ENCODE measurements at regions not wholly inside any gene's neighbourhood (a gene's known extent, or its start where the extent isn't known, plus 50 kb on each side); places are given as distances from the start of the nearest gene placed in this dataset.
A peak's percentile ranks its signal among the peaks of the same experiment; 100 is the strongest.

GRCh38 chr10:83144461-83144860 lies 994.8 kb upstream of the GHITM start:
- Histone ChIP-seq H4K91ac (ENCODE audit: low read depth, low read length) (no peak overlapping the region), H4K12ac (ENCODE audit: low read depth, low read length) (no peak overlapping the region), H3K23ac (ENCODE audit: low read length) (no peak overlapping the region), H2BK5ac (ENCODE audit: low read depth, low read length, poor library complexity) (no peak overlapping the region), H2BK120ac (ENCODE audit: insufficient read depth, low read length, poor library complexity) (no peak overlapping the region), H3K4me2 (ENCODE audit: low read length) (no peak overlapping the region), H3K18ac (ENCODE audit: low read length) (no peak overlapping the region), H3K27ac (ENCODE audit: low read depth, low read length) (no peak overlapping the region), H3K4ac (ENCODE audit: low read depth, low read length) (no peak overlapping the region), H3K9me3 (ENCODE audit: insufficient read depth, low read depth, low read length) (no peaks in the 10 kb centered on the region), H3K79me1 (ENCODE audit: low read length) (no peaks in the 10 kb centered on the region), H3K4me3 (ENCODE audit: low read depth, low read length) (no peak overlapping the region), H3K36me3 (ENCODE audit: control insufficient read depth in 1 of 2, insufficient read depth in 2 of 2, low read length in 2 of 2) (no peaks in the 10 kb centered on the region), H3K14ac (ENCODE audit: low read length) (no peak overlapping the region), H2AFZ (ENCODE audit: insufficient read depth, low read length, poor library complexity) (no peak overlapping the region), H4K8ac (ENCODE audit: low read depth, low read length) (no peak overlapping the region), H3K27me3 (ENCODE audit: insufficient read depth, low read length) (no peaks in the 10 kb centered on the region), H2BK12ac (ENCODE audit: low read length) (no peak overlapping the region), H3K9ac (ENCODE audit: low read length) (no peak overlapping the region), H2AK5ac (ENCODE audit: low read length) (no peak overlapping the region), H3K79me2 (ENCODE audit: control insufficient read depth, insufficient read depth, low read length, poor library complexity) (no peaks in the 10 kb centered on the region), H3K4me1 (ENCODE audit: control insufficient read depth in 1 of 2, insufficient read depth in 2 of 2, low read length in 2 of 2) (no peaks in the 10 kb centered on the region)
- DNase-seq, result no peak

GRCh38 chr10:83153714-83154113 lies 985.6 kb upstream of the GHITM start:
- no peak overlapping the region for H3K4ac ChIP-seq (ENCODE audit: low read depth, low read length)
- H3K18ac ChIP-seq (ENCODE audit: low read length), result no peak overlapping the region
- no peak overlapping the region for H4K8ac ChIP-seq (ENCODE audit: low read depth, low read length)
- no peak overlapping the region for H4K12ac ChIP-seq (ENCODE audit: low read depth, low read length)
- no peak overlapping the region for H2BK5ac ChIP-seq (ENCODE audit: low read depth, low read length, poor library complexity)
- no peaks in the 10 kb centered on the region for H3K36me3 ChIP-seq (ENCODE audit: control insufficient read depth in 1 of 2, insufficient read depth in 2 of 2, low read length in 2 of 2)
- no peak overlapping the region for H3K4me2 ChIP-seq (ENCODE audit: low read length)
- H3K9ac ChIP-seq (ENCODE audit: low read length), result no peak overlapping the region
- no peaks in the 10 kb centered on the region for H3K79me2 ChIP-seq (ENCODE audit: control insufficient read depth, insufficient read depth, low read length, poor library complexity)
- H3K14ac ChIP-seq (ENCODE audit: low read length), result no peak overlapping the region
- no peaks in the 10 kb centered on the region for H3K4me1 ChIP-seq (ENCODE audit: control insufficient read depth in 1 of 2, insufficient read depth in 2 of 2, low read length in 2 of 2)
- no peak overlapping the region for H3K4me3 ChIP-seq (ENCODE audit: low read depth, low read length)
- no peak overlapping the region for H2AK5ac ChIP-seq (ENCODE audit: low read length)
- H2AFZ ChIP-seq (ENCODE audit: insufficient read depth, low read length, poor library complexity), result no peak overlapping the region
- no peaks in the 10 kb centered on the region for H3K9me3 ChIP-seq (ENCODE audit: insufficient read depth, low read depth, low read length)
- no peak overlapping the region for H4K91ac ChIP-seq (ENCODE audit: low read depth, low read length)
- DNase-seq, result no peak
- no CpG with 5 or more reads among the region's 10 CpGs for WGBS (ENCODE audit: extremely low coverage, insufficient coverage, insufficient read length)
- no peaks in the 10 kb centered on the region for H3K79me1 ChIP-seq (ENCODE audit: low read length)
- no peak overlapping the region for H3K27ac ChIP-seq (ENCODE audit: low read depth, low read length)
- H2BK12ac ChIP-seq (ENCODE audit: low read length), result no peak overlapping the region
- no peak overlapping the region for H2BK120ac ChIP-seq (ENCODE audit: insufficient read depth, low read length, poor library complexity)
- H3K23ac ChIP-seq (ENCODE audit: low read length), result no peak overlapping the region
- H3K27me3 ChIP-seq (ENCODE audit: insufficient read depth, low read length), result no peaks in the 10 kb centered on the region

- DNase-seq, result no peak
- WGBS (ENCODE audit: extremely low coverage, insufficient coverage, insufficient read length), result no CpG with 5 or more reads among the region's 3 CpGs
- H3K4me2 ChIP-seq (ENCODE audit: low read length), result no peak overlapping the region
- no peak overlapping the region for H3K9ac ChIP-seq (ENCODE audit: low read length)
- no peaks in the 10 kb centered on the region for H3K9me3 ChIP-seq (ENCODE audit: insufficient read depth, low read depth, low read length)
- H3K79me2 ChIP-seq (ENCODE audit: control insufficient read depth, insufficient read depth, low read length, poor library complexity), result no peaks in the 10 kb centered on the region
- no peaks in the 10 kb centered on the region for H3K27me3 ChIP-seq (ENCODE audit: insufficient read depth, low read length)
- H4K12ac ChIP-seq (ENCODE audit: low read depth, low read length), result no peak overlapping the region
- no peak overlapping the region for H3K23ac ChIP-seq (ENCODE audit: low read length)
- no peak overlapping the region for H3K4ac ChIP-seq (ENCODE audit: low read depth, low read length)
- H3K18ac ChIP-seq (ENCODE audit: low read length), result no peak overlapping the region
- H2AFZ ChIP-seq (ENCODE audit: insufficient read depth, low read length, poor library complexity), result no peak overlapping the region
- no peak overlapping the region for H3K4me3 ChIP-seq (ENCODE audit: low read depth, low read length)
- H2BK12ac ChIP-seq (ENCODE audit: low read length), result no peak overlapping the region
- no peaks in the 10 kb centered on the region for H3K4me1 ChIP-seq (ENCODE audit: control insufficient read depth in 1 of 2, insufficient read depth in 2 of 2, low read length in 2 of 2)
- H3K27ac ChIP-seq (ENCODE audit: low read depth, low read length), result no peak overlapping the region
- H3K79me1 ChIP-seq (ENCODE audit: low read length), result no peaks in the 10 kb centered on the region
- H3K36me3 ChIP-seq (ENCODE audit: control insufficient read depth in 1 of 2, insufficient read depth in 2 of 2, low read length in 2 of 2), result no peaks in the 10 kb centered on the region
- no peak overlapping the region for H2BK5ac ChIP-seq (ENCODE audit: low read depth, low read length, poor library complexity)
- no peak overlapping the region for H2AK5ac ChIP-seq (ENCODE audit: low read length)
- H2BK120ac ChIP-seq (ENCODE audit: insufficient read depth, low read length, poor library complexity), result no peak overlapping the region
- H4K8ac ChIP-seq (ENCODE audit: low read depth, low read length), result no peak overlapping the region
- H4K91ac ChIP-seq (ENCODE audit: low read depth, low read length), result no peak overlapping the region
- H3K14ac ChIP-seq (ENCODE audit: low read length), result no peak overlapping the region
Measured at GRCh38 chr10:83164156-83164555, 975.2 kb upstream of the GHITM start.

DNA sequence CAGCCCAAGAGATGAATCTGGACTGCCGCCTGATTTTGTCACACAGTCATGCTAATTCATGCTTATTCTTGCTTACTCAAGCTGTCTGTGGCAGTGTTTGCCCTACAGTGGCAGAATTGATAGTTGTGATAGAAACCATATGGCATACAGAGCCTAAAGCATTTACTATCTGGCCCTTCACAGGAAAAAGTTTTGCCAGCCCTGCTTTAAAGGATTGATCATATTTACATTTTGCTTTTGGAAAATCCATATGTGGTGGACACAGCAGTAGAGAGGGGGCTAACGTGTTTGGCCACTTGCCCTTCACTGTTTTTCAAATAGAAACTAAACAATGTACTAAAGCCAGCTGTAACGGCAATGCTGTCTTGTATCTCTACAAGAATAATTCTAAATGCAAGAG lies 974.0 kb upstream of the GHITM start:
- peak overlapping the region; percentile 40 for H2BK12ac ChIP-seq (ENCODE audit: low read length)
- WGBS (ENCODE audit: extremely low coverage, insufficient coverage, insufficient read length), result no CpG with 5 or more reads among the region's 3 CpGs
- no peak overlapping the region for H3K4me2 ChIP-seq (ENCODE audit: low read length)
- H2AK5ac ChIP-seq (ENCODE audit: low read length), result no peak overlapping the region
- no peak overlapping the region for H3K23ac ChIP-seq (ENCODE audit: low read length)
- no peak overlapping the region for H4K91ac ChIP-seq (ENCODE audit: low read depth, low read length)
- no peak overlapping the region for H3K18ac ChIP-seq (ENCODE audit: low read length)
- no peak for DNase-seq
- no peak overlapping the region for H4K8ac ChIP-seq (ENCODE audit: low read depth, low read length)
- H3K36me3 ChIP-seq (ENCODE audit: control insufficient read depth in 1 of 2, insufficient read depth in 2 of 2, low read length in 2 of 2), result no peaks in the 10 kb centered on the region
- H3K9me3 ChIP-seq (ENCODE audit: insufficient read depth, low read depth, low read length), result no peaks in the 10 kb centered on the region
- no peak overlapping the region for H2BK5ac ChIP-seq (ENCODE audit: low read depth, low read length, poor library complexity)
- no peak overlapping the region for H3K14ac ChIP-seq (ENCODE audit: low read length)
- no peak overlapping the region for H3K27ac ChIP-seq (ENCODE audit: low read depth, low read length)
- H2BK120ac ChIP-seq (ENCODE audit: insufficient read depth, low read length, poor library complexity), result no peak overlapping the region
- no peaks in the 10 kb centered on the region for H3K79me2 ChIP-seq (ENCODE audit: control insufficient read depth, insufficient read depth, low read length, poor library complexity)
- H4K12ac ChIP-seq (ENCODE audit: low read depth, low read length), result no peak overlapping the region
- no peaks in the 10 kb centered on the region for H3K27me3 ChIP-seq (ENCODE audit: insufficient read depth, low read length)
- no peak overlapping the region for H2AFZ ChIP-seq (ENCODE audit: insufficient read depth, low read length, poor library complexity)
- H3K9ac ChIP-seq (ENCODE audit: low read length), result no peak overlapping the region
- H3K79me1 ChIP-seq (ENCODE audit: low read length), result no peaks in the 10 kb centered on the region
- no peak overlapping the region for H3K4me3 ChIP-seq (ENCODE audit: low read depth, low read length)
- no peak overlapping the region for H3K4ac ChIP-seq (ENCODE audit: low read depth, low read length)
- no peaks in the 10 kb centered on the region for H3K4me1 ChIP-seq (ENCODE audit: control insufficient read depth in 1 of 2, insufficient read depth in 2 of 2, low read length in 2 of 2)

GRCh38 chr10:83166344-83166743 lies 973.0 kb upstream of the GHITM start:
- Histone ChIP-seq H4K8ac (ENCODE audit: low read depth, low read length) (no peak overlapping the region), H3K36me3 (ENCODE audit: control insufficient read depth in 1 of 2, insufficient read depth in 2 of 2, low read length in 2 of 2) (no peaks in the 10 kb centered on the region), H3K9me3 (ENCODE audit: insufficient read depth, low read depth, low read length) (no peaks in the 10 kb centered on the region), H2BK120ac (ENCODE audit: insufficient read depth, low read length, poor library complexity) (no peak overlapping the region), H2AK5ac (ENCODE audit: low read length) (no peak overlapping the region), H4K91ac (ENCODE audit: low read depth, low read length) (no peak overlapping the region), H3K18ac (ENCODE audit: low read length) (no peak overlapping the region), H4K12ac (ENCODE audit: low read depth, low read length) (no peak overlapping the region), H3K4me1 (ENCODE audit: control insufficient read depth in 1 of 2, insufficient read depth in 2 of 2, low read length in 2 of 2) (no peaks in the 10 kb centered on the region), H3K27ac (ENCODE audit: low read depth, low read length) (no peak overlapping the region), H3K9ac (ENCODE audit: low read length) (no peak overlapping the region), H3K23ac (ENCODE audit: low read length) (no peak overlapping the region), H3K79me1 (ENCODE audit: low read length) (no peaks in the 10 kb centered on the region), H3K4me2 (ENCODE audit: low read length) (no peak overlapping the region), H2AFZ (ENCODE audit: insufficient read depth, low read length, poor library complexity) (no peak overlapping the region), H3K79me2 (ENCODE audit: control insufficient read depth, insufficient read depth, low read length, poor library complexity) (no peaks in the 10 kb centered on the region), H2BK5ac (ENCODE audit: low read depth, low read length, poor library complexity) (no peak overlapping the region), H3K4me3 (ENCODE audit: low read depth, low read length) (no peak overlapping the region), H2BK12ac (ENCODE audit: low read length) (no peak overlapping the region), H3K4ac (ENCODE audit: low read depth, low read length) (no peak overlapping the region), H3K27me3 (ENCODE audit: insufficient read depth, low read length) (no peaks in the 10 kb centered on the region), H3K14ac (ENCODE audit: low read length) (no peak overlapping the region)
- DNase-seq, result no peak
- no CpG with 5 or more reads among the region's 5 CpGs for WGBS (ENCODE audit: extremely low coverage, insufficient coverage, insufficient read length)
